ENCODE measurements at regions not wholly inside any gene's neighbourhood (a gene's known extent, or its start where the extent isn't known, plus 50 kb on each side); places are given as distances from the start of the nearest gene placed in this dataset.
"Not testable (repeated sequence)": the region's sequence is repeated elsewhere in the genome, so short reads cannot be mapped to it uniquely, and the experiment has no call there.

DNA sequence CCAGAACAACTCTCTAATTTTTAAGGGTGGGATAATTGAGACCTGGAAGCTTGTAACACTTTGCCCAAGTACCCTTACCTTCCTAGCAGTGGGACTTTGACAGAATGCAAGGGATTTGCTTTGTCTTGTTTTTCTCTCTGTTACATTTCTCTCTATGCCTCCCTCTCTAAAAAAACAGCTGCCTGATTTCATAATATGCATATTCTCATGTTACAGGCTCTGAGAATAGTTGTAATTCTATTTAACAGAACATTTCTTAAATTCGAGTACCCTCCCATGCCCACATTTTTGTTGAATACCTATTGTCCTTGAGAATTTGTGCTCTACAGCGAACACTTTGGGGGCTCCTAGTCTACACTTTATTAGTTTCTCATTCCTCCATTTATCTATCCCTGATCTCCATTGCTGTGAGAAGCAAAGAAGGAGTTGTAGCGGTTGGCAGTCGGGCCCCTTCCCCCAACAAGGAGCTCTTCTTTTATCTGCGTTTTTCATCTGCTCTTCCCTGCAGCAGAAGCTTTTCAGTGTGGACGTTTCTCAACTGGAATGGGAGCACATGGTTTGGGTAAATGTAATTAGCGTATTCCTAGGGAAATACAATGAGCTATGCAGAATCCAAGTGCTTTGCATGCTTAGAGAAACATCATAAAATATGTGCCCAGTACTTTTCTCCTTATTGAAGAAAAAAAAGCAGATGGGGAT, 117.7 kb upstream of the CCDC90B start:
- DNase-seq (ENCODE audit: low spot score), result no peak

- no peak for DNase-seq (ENCODE audit: low spot score)
Measured at GRCh38 chr11:83401506-83402225, 115.5 kb upstream of the CCDC90B start.

- no peak for DNase-seq (ENCODE audit: low spot score)
Measured at GRCh38 chr11:83394331-83394730, 108.2 kb upstream of the CCDC90B start.

DNA sequence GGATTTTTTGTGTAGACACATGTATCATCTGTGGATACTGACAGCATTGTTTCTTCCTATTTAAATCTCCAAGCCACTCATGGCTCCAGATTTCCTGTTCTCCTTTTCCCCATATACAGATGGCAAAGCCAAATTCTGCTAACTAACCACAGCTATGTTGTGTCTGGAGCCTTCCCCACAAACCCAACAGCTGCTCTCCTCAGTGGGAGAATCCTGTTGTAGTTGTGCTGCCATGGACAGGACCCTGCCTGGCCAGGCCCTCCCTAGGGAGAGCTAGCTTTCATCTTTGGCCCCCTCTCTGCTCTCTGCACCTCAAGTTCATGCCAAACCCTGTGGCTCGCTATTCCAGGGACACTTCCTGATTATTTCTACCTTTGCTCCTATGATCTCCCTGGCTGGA, 106.4 kb upstream of the CCDC90B start:
- DNase-seq (ENCODE audit: low spot score), result no peak

DNA sequence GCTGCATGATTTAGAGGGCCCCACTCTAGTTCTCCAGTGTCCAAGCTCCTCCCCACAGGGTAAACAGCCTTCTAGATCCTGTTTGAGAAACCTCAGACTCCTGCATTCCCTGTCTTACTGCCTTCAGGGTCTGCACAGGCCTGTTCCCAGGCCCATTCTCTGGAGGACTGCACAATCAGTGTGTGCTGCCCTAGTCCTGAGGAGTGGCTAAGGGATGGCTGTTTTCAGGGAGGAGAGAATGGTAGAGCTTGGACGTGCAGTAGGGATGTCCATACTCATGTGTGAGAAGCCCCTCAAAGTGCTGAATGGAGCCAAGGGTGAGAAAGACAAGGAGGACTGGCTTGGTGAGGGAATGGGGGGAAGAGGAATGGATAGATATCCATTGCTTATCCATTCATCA, 103.8 kb upstream of the CCDC90B start:
- DNase-seq (ENCODE audit: low spot score), result no peak

- not testable (repeated sequence) for DNase-seq (ENCODE audit: low spot score)
Measured at GRCh38 chr11:83383838-83384237, 97.7 kb upstream of the CCDC90B start.

DNA sequence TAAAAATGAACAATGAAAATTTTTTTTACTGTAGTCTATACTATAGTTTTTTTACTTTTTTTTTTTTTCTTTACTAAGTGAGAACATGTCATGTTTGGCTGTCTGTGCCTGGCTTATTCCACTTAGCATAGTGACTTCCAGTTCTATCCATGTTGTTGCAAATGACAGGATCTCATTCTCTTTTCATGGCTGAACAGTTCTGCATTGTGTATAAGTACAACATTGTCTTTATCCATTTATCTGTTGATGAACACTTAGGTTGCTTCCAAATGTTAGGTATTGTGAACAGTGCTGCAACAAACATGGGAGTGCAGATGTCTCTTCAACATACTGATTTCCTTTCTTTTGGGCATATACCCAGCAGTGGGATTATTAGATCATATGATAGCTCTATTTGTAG, 88.1 kb upstream of the CCDC90B start:
- peak; percentile 70 for DNase-seq (ENCODE audit: low spot score)

DNA sequence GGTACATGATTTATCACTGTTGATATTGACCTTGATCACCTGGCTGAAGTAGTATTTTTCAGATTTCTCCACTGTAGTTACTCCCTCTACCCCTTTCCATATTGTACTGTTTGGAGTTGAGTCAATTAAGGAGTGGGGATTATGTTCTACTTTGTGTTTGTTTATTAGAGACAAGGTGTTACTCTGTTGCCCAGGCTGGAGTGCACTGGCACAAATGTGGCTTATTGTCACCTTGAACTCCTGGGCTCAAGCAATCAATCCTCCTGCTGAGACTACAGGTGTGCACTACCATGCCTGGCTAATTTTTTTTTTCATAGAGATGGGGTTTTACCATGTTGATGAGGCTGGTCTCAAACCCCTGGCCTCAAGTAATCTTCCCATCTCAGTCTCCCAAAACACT, 85.3 kb upstream of the CCDC90B start:
- no peak for DNase-seq (ENCODE audit: low spot score)

GRCh38 chr11:83367745-83368144, 81.6 kb upstream of the CCDC90B start:
- no peak for DNase-seq (ENCODE audit: low spot score)

- no peak for DNase-seq (ENCODE audit: low spot score)
Measured at GRCh38 chr11:83364500-83365045, 78.4 kb upstream of the CCDC90B start.

DNA sequence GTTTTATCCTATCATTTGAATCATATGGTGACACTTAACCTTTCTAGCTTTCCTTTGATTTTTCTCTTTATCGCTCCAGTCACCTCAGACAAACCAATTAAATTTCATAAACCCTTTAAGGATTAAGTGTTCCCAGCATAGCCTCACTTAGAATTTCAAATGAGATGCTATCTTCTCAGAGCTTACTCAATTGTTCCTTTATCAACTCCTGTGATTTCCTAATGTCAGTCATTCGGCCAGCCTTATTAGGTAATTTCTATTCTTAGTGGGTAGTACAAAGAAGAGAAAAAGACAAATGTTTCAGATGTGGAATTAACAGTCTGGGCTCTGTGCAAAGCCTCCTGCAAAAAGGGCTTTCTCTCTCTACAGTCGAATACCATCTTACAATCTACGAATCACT, 77.1 kb upstream of the CCDC90B start:
- no peak for DNase-seq (ENCODE audit: low spot score)

- no peak for DNase-seq (ENCODE audit: low spot score)
Measured at GRCh38 chr11:83361831-83362230, 75.7 kb upstream of the CCDC90B start.

- no peak for DNase-seq (ENCODE audit: low spot score)
Measured at GRCh38 chr11:83355391-83355790, 69.2 kb upstream of the CCDC90B start.

DNA sequence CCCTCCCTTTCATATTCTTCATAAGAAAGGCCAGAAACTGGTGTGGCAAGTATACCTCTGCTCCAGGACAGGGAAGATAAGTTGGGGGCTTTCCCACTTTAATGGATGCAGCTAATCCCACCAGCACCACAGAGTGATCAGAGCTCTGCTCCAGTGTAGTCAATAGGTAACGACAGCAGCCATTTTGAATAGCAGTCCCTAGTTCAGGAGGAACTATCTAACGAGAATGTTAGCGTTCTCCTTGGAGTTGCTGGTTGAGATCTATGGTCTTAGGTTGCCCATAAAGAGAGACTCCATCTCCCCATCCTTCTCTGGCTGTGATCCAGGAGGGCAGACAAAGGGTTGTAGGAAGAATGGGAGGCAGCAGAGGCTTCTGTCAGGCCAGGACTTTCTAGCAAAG, 64.0 kb upstream of the CCDC90B start:
- no peak for DNase-seq (ENCODE audit: low spot score)

GRCh38 chr11:83349296-83349695, 63.1 kb upstream of the CCDC90B start:
- DNase-seq (ENCODE audit: low spot score), result no peak

GRCh38 chr11:83346706-83347105, 60.5 kb upstream of the CCDC90B start:
- not testable (repeated sequence) for DNase-seq (ENCODE audit: low spot score)

- DNase-seq (ENCODE audit: low spot score), result not testable (repeated sequence)
Measured at GRCh38 chr11:83344521-83344920, 58.4 kb upstream of the CCDC90B start.

- DNase-seq (ENCODE audit: low spot score), result no peak
Measured at GRCh38 chr11:83336993-83337392, 50.8 kb upstream of the CCDC90B start.

Measured in globus pallidus (tissue), 1 donor.